ENCODE measurements at regions not wholly inside any gene's neighbourhood (a gene's known extent, or its start where the extent isn't known, plus 50 kb on each side); places are given as distances from the start of the nearest gene placed in this dataset.
A peak's percentile ranks its signal among the peaks of the same experiment; 100 is the strongest.
"Not testable (repeated sequence)": the region's sequence is repeated elsewhere in the genome, so short reads cannot be mapped to it uniquely, and the experiment has no call there.

DNA sequence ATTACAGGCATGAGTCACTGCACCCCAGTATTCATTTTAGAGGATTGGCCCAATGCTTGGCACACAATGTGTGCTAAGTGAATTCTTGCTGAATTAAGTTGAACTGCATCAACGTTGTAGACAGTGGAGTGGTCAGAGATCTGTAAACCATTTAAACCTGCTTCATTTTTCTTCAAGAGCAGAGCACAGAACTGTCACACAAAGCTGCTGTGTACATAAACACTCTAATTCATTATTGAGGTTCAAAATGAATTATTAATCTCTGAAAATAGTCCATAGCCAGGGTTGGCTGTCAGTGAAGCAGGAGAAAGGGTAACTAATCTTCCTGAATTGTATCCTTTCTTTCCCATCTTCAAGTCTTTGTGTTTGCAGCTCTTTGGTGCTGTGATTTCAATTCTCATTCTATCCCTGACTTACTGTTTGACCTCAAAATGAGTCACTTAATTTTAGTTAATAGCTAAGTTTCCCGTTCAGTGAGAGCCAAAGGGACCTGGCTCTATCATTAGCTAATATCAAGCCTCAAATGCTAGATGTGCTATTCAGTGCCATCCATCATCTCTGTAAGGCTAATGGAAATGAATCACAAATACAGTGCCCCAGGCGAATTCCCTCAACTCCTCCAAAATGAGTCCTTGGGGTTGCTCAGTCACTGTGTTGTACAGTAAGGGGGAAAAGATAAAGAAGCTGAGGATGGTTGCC, 77.0 kb upstream of the TSC22D1 start:
- TF ChIP-seq CTCF (conservative IDR thresholded peaks at IDR 0.05; ENCODE audit: low read length): no peak
- peak; percentile 38 for DNase-seq (ENCODE audit: low read depth)

DNA sequence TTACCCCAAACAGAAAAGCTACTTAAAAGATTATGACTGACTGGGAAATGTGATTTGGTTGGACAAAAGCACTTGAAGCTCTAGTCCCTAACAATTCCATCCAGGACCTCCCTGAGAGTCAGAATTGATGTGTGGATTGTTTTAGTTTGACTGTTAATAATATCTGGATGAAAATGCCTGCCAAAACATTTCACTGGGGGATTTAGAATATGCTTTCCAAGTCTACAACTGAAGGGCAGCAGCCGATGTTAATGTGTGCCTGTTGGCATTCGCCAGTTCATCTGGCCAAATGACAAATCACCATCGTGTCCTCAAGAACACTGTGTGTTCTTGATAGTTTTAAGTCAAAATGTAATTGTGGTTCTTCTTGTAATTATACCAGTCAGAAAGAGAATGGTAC, 76.0 kb upstream of the TSC22D1 start:
- TF ChIP-seq CTCF (conservative IDR thresholded peaks at IDR 0.05; ENCODE audit: low read length): no peak
- H3K4me3 ChIP-seq (ENCODE audit: low read length): no peak overlapping the region
- no peak for DNase-seq (ENCODE audit: low read depth)

More for the DNA sequence above, 77.0 kb upstream of the TSC22D1 start:
- H3K4me3 ChIP-seq (ENCODE audit: low read length): no peak overlapping the region

GRCh38 chr13:44651724-44652123, 75.6 kb upstream of the TSC22D1 start:
- DNase-seq (ENCODE audit: low read depth): no peak
- TF ChIP-seq CTCF (conservative IDR thresholded peaks at IDR 0.05; ENCODE audit: low read length): no peak
- no peak overlapping the region for H3K4me3 ChIP-seq (ENCODE audit: low read length)

DNA sequence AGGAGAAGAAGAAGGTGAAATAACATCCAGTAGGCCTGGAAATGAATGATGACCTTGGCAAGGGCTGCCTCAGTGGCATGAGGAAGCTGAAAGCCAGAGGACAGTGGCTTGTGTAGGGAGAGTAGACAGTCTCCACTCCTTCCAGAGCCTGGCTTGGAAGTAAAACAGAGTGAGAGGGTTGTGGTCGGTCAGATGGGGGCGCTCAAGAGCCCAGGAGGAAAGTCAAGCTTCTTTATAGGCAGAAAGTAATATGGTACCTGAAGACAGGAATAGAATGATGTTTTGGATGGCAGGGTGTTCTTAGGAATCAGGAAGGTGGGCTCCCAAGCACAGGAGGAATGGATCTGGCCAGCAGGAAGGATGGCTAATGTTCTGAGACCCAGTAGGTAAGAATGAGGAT, 75.1 kb upstream of the TSC22D1 start:
- no peak for DNase-seq (ENCODE audit: low read depth)

DNA sequence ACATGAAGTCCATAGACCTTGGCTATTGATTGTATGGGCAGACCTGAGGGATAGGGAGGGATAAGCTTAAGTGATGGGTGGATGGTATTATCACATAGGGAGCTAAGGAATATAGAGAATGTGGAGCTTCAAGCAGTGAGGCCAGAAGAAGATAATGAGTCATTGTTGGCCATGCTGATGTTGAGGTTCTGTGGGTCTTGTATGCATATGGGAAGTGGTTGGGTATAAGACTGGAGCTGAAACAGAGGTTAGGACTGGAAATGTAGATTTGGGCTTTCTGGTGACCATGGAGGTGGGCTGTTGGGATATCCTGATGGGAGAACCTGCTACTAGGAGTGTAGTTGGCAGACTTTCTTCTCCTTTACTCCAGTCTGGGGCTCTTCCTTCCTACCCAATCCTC, 73.7 kb upstream of the TSC22D1 start:
- no peak overlapping the region for H3K4me3 ChIP-seq (ENCODE audit: low read length)
- no peak for DNase-seq (ENCODE audit: low read depth)
- no peak for TF ChIP-seq CTCF (conservative IDR thresholded peaks at IDR 0.05; ENCODE audit: low read length)

More for the DNA sequence above, 75.1 kb upstream of the TSC22D1 start:
- no peak for TF ChIP-seq CTCF (conservative IDR thresholded peaks at IDR 0.05; ENCODE audit: low read length)
- no peak overlapping the region for H3K4me3 ChIP-seq (ENCODE audit: low read length)

DNA sequence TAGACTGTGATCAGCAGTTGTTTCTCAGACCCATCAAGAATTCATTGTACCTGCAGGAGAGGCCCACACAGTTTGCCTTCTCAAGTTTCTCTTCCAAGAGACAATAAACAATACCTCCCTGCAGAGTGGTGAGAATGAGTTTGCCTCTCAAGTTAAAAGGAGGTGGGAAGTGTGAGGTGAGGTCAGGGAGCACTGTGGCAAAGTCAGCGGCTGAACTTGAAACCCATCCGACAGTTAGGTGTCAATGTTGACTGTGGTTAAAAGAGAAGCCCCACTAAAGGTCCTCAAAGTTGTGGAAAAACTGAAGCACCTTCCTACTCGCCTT, 72.9 kb upstream of the TSC22D1 start:
- no peak for TF ChIP-seq CTCF (conservative IDR thresholded peaks at IDR 0.05; ENCODE audit: low read length)
- no peak overlapping the region for H3K4me3 ChIP-seq (ENCODE audit: low read length)
- DNase-seq (ENCODE audit: low read depth): no peak

DNA sequence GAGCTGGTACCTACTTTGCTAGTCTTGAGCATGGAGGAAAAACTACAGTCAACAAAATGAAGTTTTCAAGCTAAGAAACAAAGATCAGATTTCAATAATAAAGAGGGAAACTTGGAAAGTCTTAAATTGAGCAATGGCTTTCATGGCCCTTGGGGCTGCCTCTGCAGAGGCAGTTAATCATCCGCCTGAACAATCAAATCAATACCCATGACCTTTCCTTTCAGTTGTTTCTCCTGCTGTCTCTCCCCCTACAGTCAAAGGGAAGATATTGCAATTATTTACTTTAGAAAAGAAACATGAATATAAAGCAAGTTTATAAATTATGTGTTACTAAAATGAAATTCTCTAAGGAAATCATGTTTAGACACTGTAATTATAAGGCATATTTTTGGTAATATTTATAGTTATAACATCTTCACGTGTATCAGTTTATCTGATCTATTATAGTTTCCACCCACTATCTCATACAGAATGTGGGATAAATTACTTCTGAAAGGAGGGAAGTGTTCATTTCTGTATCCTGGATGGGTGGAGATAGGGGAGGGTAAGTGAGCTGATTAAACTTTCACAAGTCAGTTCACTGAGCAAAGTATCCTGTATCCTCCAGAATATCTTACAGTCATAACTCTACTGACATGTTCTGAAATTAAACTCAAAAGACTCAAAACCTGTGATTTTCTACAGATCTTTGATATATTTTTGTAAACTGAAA, 72.4 kb upstream of the TSC22D1 start:
- TF ChIP-seq CTCF (conservative IDR thresholded peaks at IDR 0.05; ENCODE audit: low read length): peak; percentile 52
- H3K4me3 ChIP-seq (ENCODE audit: low read length): no peak overlapping the region
- peak; percentile 29 for DNase-seq (ENCODE audit: low read depth)

DNA sequence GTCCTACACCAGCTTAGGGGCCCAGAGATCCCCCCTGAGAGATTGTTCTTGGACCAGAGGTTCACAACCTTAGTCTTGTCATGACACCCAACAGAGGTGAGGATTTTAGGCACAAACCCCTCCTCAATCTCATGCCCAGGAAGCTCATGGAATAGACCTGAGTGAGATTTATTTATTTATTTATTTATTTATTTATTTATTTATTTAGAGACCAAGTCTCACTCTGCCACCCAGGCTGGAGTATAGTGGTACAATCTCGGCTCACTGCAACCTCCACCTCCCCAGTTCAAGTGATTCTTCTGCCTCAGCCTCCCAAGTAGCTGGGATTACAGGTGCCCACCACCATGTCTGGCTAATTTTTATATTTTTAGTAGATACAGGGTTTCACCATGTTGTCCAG, 71.4 kb upstream of the TSC22D1 start:
- not testable (repeated sequence) for H3K4me3 ChIP-seq (ENCODE audit: low read length); DNase-seq (ENCODE audit: low read depth)

Data from AG10803 (cell line).